Stimulated activated CD8-positive, alpha-beta memory T cell treated with anti-CD3 and anti-CD28 coated beads, Interleukin-2, amount 100 ng/mL, for 1 hour (primary cell): ENCODE measurements at regions not wholly inside any gene's neighbourhood (a gene's known extent, or its start where the extent isn't known, plus 50 kb on each side); places are given as distances from the start of the nearest gene placed in this dataset.
"Not testable (repeated sequence)": the region's sequence is repeated elsewhere in the genome, so short reads cannot be mapped to it uniquely, and the experiment has no call there.

Experiments used
- DNase-seq, 2 donors: peaks; one replicate each; pipeline ENCODE4 v3.0.0-alpha.2; 2020; ENCODE audit warnings: low read depth in 2 of 2

DNA sequence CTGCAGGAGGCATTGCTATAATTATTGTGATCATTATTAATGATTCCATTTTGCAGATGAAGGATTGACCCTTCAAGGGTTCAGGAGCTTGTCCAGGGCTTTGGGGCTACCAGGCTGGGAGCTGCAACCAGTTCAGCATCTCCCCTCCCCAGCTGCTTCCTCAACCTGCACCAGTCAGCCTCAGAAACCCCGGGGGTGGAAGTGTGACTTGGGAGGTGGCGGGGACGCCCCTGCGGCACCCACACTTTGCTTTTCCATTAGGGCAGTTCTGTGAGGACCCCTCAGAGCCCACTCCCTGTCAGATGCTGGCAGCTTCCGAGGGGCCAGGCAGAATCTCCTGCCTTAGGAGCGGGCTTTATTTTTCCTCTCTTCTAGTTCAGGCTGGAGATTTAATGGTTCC, 85.6 kb downstream of the OLFM1 start:
- DNase-seq: no peak

DNA sequence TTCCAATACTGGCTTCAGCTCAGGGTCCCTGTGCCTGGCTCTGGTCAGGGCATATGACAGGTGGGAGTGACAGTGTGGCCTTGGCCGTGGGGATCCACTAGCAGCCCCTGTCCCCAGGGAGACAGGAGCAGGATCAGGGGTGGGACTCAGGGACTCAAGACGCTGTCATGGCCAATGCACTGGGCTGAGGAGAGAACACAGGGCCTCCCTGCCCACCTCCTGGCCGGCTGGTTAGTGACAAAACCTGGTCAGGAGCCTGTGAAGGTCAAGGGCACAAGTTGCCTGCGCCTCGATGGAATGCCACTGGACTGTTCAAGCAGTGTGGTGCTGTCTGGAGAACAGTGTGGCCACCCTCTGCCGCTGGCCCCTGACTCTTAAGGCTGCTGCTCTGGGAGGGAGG, 86.8 kb downstream of the OLFM1 start:
- no peak for DNase-seq

- no peak for DNase-seq
Observed at GRCh38 chr9:135174981-135175380, 87.5 kb downstream of the OLFM1 start.

DNA sequence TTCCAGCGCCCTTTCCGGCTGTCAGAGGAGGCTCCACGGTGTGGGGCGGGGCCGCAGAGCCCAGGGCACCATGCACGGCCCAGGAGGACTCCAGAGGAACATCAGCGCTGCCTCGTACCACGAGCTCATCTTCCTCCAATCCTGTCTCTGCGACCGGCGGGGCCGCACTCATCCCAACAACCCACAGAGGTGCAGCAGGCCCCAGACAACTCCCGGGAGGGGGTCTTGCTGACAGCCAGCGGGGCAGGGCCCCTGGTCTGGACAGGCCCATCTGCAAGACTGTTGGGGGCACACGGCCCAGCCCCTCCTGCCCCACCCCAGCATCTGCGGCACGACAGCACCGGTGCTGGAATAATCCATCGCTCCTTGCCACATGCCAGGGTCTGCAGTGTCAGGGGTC, 88.8 kb downstream of the OLFM1 start:
- DNase-seq: no peak

- DNase-seq: not testable (repeated sequence)
Observed at GRCh38 chr9:135177562-135177961, 90.1 kb downstream of the OLFM1 start.

DNA sequence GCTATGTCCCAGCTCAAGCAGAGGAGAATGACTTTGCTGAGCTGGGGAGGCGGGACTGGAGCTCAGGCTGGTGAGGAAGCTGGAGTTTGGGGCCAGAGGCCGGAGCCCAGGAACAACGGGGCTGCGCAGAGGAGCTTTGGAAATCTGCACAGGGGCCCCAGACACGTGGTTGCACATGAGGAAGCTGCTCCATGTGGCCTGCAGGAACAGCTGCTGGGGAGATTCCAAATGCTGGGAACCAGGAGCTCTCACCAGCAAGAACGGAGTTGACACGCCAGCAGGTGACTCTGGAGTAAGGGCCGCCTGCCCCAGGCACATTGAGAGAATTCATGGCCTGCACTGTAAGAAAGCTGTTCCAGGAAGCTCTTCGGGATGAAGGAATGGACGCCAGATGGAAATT, 91.0 kb downstream of the OLFM1 start:
- DNase-seq: no peak

GRCh38 chr9:135179041-135179440, 91.6 kb downstream of the OLFM1 start:
- DNase-seq: no peak

DNA sequence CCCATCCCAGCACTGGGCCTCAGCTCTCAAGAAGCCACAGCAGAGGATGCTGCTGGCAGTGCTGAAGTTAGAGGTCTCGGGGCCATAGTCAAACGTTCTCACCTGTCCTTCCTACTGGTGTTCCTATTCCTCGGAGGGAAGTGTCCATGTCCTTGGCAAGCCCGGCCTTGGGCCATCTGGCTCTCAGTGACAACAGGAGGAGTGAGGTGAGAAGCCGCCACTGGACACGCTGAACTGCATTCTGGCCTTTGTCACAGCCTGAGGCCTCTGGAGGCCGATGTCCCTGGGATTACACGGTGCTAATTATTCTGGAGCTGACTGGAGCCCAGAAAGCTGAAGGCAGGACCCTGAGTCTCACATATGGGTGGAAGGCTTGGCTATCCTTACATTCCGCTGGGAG, 92.5 kb downstream of the OLFM1 start:
- DNase-seq: no peak

DNA sequence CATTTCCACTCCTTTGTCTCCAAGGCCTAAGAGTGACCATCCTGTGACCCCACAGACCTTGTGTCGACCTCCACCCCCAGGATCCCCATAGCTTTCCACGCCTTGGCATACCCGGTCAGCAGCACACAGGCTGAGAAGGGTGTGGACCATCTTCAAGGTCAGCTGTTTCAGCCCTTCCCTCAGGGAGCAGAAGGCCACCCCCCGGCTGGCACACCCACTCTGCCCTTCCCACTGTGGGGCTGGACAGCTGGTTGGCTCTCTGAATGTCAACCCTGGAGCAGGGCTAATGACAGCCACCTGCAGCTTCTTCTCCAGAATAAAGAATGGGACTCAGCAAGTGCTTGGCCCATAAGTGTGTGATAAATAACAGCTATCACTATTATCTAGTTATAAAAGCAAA, 93.1 kb downstream of the OLFM1 start:
- DNase-seq: no peak

- no peak for DNase-seq
Observed at GRCh38 chr9:135181336-135181735, 93.9 kb downstream of the OLFM1 start.

DNA sequence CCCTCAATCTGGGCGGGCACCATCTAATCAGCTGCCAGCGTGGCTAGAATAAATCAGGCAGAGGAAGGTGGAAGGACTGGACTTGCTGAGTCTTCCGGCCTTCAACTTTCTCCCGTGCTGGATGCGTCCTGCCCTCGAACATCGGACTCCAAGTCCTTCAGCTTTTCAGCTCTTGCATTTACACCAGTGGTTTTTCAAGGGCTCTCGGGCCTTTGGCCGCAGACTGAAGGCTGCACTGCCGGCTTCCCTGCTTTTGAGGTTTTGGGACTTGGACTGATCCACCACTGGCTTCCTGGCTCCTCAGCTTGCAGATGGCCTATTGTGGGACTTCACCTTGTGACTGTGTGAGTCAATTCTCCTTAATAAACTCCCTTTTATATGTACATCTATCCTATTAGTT, 94.4 kb downstream of the OLFM1 start:
- DNase-seq: not testable (repeated sequence)

DNA sequence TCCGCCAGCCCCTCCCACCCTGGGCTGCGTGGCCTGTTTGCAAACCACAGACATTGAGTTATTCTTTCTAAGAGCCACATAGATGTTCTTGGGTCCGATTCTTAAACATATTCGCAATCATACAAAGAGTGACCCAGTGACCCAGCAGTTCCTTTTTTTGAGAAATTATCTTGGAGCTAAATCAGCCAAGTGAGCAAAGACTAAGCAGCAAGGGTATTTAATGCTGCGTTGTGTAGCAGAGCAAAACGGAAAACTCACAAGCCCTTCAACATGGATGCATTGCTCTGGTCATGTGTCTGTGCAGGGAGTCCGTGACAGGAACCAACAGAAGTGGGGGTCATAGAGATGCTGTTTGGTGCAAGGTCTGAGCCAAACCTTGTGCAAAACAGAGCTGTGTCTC, 95.6 kb downstream of the OLFM1 start:
- no peak for DNase-seq

GRCh38 chr9:135183528-135184180, 96.2 kb downstream of the OLFM1 start:
- DNase-seq: no peak

- no peak for DNase-seq
Observed at GRCh38 chr9:135184181-135185053, 96.9 kb downstream of the OLFM1 start.

DNA sequence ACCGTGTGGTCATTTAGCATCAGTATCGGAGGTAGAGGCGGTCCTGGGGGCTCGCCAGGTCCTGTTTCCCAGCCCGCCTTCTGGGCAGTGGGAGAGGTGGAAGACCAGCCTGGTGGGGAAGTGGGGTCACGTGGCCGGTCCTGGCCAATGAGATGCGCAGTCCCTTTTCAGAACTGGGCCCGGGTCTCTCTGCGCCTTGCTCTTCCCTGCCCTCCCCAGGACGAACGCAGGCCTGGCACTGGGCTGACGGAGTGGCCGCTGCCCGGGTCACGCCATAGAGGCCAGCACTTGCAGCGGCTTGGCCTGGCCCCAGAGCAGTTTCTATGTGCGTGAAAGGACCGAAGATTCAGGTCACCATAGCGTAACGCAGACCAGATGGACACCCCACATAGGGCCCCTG, 97.6 kb downstream of the OLFM1 start:
- no peak for DNase-seq

DNA sequence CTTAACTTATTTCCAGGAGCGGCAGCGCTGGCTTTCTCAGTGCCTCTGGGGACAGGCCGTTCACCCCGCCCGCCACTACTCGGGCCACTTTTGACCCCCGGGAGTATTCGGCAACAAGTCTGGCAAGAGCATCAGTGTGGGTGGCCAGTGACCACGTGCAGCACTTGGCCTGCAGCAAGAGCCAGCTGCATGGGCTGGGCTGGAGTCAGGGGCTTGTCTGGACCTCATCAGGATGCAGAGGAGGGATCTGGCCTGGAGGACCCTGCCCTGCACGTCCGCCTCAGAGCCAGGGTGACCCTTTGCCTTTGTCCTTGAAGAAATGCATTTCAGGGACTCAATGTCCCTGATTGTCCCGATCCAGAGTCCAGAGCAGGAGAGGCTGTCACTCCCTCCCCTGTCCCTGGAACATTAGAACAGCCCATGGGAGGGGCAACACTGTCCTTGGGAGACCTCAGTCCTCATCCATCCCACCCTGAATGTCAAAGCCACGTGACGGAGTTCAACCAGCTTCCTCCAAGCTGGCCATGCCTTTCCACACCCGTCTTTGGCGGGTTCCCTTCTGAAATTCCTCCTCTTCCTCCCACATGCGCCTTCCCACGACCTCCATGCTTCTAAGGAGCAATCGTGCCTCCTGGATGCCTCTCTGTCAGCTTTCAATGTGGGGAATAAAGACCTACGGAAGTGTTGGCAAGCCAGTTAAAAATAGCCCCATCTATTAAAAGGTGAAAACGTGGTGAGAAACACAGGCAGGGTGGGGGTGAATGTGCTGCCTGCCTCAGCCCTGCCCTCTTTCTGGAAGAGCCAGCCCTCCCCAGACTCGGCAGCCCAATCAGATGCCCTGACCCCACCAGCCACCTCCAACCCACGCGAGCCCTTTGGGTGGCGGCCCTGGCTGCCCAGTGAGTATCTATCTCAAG, 99.0 kb downstream of the OLFM1 start:
- no peak for DNase-seq

- no peak for DNase-seq
Observed at GRCh38 chr9:135187365-135187764, 99.9 kb downstream of the OLFM1 start.

DNA sequence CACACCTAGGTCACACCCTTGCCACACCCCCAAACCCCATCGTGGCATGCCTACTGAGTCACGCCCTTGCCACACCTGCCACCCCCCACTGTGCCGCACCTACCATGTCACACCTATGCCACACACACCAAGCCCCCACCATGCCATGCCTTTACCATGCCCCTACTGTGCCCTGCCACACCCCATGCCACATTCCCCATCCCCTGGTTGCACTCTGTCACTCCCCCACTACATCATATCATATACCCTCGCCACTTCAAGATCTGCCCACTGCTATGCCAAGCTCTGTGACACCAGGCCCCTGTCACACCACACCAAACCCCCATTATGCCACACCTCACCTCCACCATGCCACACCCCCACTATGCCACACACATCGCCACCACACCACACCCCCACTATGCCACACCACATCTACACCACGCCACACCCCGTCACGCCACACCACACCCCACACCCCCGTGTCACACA, 101.2 kb downstream of the OLFM1 start:
- DNase-seq: no peak

- no peak for DNase-seq
Observed at GRCh38 chr9:135189497-135189896, 102.0 kb downstream of the OLFM1 start.

DNA sequence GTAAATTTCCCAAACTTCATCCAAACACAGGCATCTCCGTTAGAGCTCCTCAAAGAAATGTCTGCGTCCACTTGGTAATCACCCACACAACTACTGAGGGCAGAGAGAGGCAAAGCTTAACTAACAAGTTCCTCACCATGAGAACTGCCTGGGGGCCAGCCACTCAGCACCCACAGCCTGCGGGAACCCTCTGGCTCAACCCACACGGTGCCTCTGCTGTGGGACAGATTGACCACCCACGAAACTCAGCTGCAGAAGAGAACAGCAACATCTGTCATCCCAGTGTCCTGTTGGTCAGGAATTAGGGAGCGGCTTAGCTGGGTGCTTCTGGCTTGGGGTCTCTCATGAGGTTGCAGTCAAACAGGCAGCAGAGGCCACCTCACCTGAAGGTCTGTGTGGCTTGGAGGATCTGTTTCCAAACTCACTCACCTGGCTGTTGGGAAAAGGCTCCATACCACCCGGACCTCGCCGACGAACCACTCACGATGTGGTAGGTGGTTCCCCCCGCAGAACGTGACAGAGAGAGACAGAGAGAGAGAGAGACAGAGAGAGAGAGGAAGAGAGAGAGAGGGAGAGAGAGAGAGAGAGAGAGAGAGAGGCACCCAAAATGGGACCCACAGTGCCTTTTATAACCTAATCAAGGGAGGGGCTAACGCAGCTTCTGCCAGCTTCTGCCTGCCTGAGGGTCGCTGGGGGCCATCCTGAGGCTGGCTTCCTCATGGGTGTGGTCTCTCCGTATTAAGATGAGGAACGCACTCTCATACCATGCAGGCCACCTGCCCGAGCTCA, 103.5 kb downstream of the OLFM1 start:
- DNase-seq: no peak

GRCh38 chr9:135192686-135193085, 105.2 kb downstream of the OLFM1 start:
- no peak for DNase-seq
